ENCODE measurements at regions not wholly inside any gene's neighbourhood (a gene's known extent, or its start where the extent isn't known, plus 50 kb on each side); places are given as distances from the start of the nearest gene placed in this dataset.
"Not testable (repeated sequence)": the region's sequence is repeated elsewhere in the genome, so short reads cannot be mapped to it uniquely, and the experiment has no call there.

GRCh38 chr21:9572782-9573181, 948.6 kb upstream of the TPTE start:
- H3K4me1 Mint-ChIP-seq; H3K4me3 ChIP-seq (ENCODE audit: low read length); H3K36me3 ChIP-seq (ENCODE audit: insufficient read depth, low read length); H3K36me3 Mint-ChIP-seq; POLR2A ChIA-PET; H3K9me3 ChIP-seq (ENCODE audit: low read length); H3K9me3 Mint-ChIP-seq; H3K27ac Mint-ChIP-seq; H3K4me3 Mint-ChIP-seq; H3K27me3 ChIP-seq (ENCODE audit: insufficient read depth, low read length, poor library complexity, severe bottlenecking); H3K27ac ChIP-seq (ENCODE audit: low read depth, low read length); H3K4me1 ChIP-seq (ENCODE audit: insufficient read depth, low read length); H3K27me3 Mint-ChIP-seq; CTCF ChIA-PET; DNase-seq: not testable (repeated sequence)

DNA sequence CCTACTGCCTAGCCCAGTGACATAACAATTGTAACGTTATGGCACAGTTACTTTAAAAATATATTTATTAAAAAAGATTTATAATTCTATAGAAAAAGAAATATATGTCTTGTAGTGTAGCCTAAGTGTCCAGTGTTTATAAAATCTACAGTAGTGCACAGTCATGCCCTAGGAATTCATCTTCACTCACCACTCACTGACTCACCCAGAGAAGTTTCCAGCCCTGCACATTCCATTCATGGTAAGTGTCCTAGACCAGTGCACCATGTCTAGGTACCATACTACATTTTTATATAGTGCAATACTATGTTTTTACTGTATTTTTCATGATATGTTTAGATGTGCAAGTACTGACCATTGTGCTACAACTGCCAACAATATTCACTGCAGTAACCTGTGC, 947.9 kb upstream of the TPTE start:
- H3K27me3 ChIP-seq (ENCODE audit: insufficient read depth, low read length, poor library complexity, severe bottlenecking); POLR2A ChIA-PET; DNase-seq; H3K27ac Mint-ChIP-seq; H3K36me3 ChIP-seq (ENCODE audit: insufficient read depth, low read length); H3K27me3 Mint-ChIP-seq; CTCF ChIA-PET; H3K4me3 ChIP-seq (ENCODE audit: low read length); H3K4me1 ChIP-seq (ENCODE audit: insufficient read depth, low read length); H3K9me3 Mint-ChIP-seq; H3K9me3 ChIP-seq (ENCODE audit: low read length); H3K4me3 Mint-ChIP-seq; H3K27ac ChIP-seq (ENCODE audit: low read depth, low read length); H3K4me1 Mint-ChIP-seq; H3K36me3 Mint-ChIP-seq: not testable (repeated sequence)

GRCh38 chr21:9579275-9579674, 942.1 kb upstream of the TPTE start:
- H3K27me3 ChIP-seq (ENCODE audit: insufficient read depth, low read length, poor library complexity, severe bottlenecking); H3K4me1 ChIP-seq (ENCODE audit: insufficient read depth, low read length); H3K27ac ChIP-seq (ENCODE audit: low read depth, low read length); CTCF ChIA-PET; H3K4me1 Mint-ChIP-seq; H3K27ac Mint-ChIP-seq; H3K9me3 ChIP-seq (ENCODE audit: low read length); H3K36me3 Mint-ChIP-seq; H3K4me3 Mint-ChIP-seq; H3K36me3 ChIP-seq (ENCODE audit: insufficient read depth, low read length); H3K9me3 Mint-ChIP-seq; DNase-seq; POLR2A ChIA-PET; H3K27me3 Mint-ChIP-seq; H3K4me3 ChIP-seq (ENCODE audit: low read length): not testable (repeated sequence)

GRCh38 chr21:9587941-9588340, 933.4 kb upstream of the TPTE start:
- H3K27ac ChIP-seq (ENCODE audit: low read depth, low read length); H3K27me3 ChIP-seq (ENCODE audit: insufficient read depth, low read length, poor library complexity, severe bottlenecking); H3K36me3 ChIP-seq (ENCODE audit: insufficient read depth, low read length); H3K9me3 ChIP-seq (ENCODE audit: low read length); H3K4me3 ChIP-seq (ENCODE audit: low read length); POLR2A ChIA-PET; H3K36me3 Mint-ChIP-seq; H3K4me1 ChIP-seq (ENCODE audit: insufficient read depth, low read length); DNase-seq; H3K4me1 Mint-ChIP-seq; CTCF ChIA-PET; H3K9me3 Mint-ChIP-seq; H3K27me3 Mint-ChIP-seq; H3K4me3 Mint-ChIP-seq; H3K27ac Mint-ChIP-seq: not testable (repeated sequence)

GRCh38 chr21:9592591-9592990, 928.8 kb upstream of the TPTE start:
- POLR2A ChIA-PET; CTCF ChIA-PET; DNase-seq; H3K4me3 ChIP-seq (ENCODE audit: low read length); H3K36me3 ChIP-seq (ENCODE audit: insufficient read depth, low read length); H3K4me3 Mint-ChIP-seq; H3K27me3 ChIP-seq (ENCODE audit: insufficient read depth, low read length, poor library complexity, severe bottlenecking); H3K4me1 ChIP-seq (ENCODE audit: insufficient read depth, low read length); H3K27ac ChIP-seq (ENCODE audit: low read depth, low read length); H3K4me1 Mint-ChIP-seq; H3K9me3 ChIP-seq (ENCODE audit: low read length); H3K36me3 Mint-ChIP-seq; H3K27ac Mint-ChIP-seq; H3K27me3 Mint-ChIP-seq; H3K9me3 Mint-ChIP-seq: not testable (repeated sequence)

DNA sequence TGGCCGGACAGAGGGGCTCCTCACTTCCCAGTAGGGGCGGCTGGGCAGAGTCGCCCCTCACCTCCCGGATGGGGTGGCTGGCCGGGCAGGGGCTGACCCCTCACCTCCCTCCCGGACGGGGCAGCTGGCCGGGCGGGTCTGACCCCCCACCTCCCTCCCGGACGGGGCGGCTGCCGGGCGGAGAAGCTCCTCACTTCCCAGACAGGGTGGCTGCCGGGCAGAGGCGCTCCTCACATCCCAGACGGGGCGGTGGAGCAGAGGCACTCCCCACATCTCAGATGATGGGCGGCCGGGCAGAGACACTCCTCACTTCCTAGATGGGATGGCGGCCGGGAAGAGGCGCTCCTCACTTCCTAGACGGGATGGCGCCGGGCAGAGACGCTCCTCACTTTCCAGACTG, 927.7 kb upstream of the TPTE start:
- POLR2A ChIA-PET; H3K27me3 Mint-ChIP-seq; H3K9me3 Mint-ChIP-seq; H3K36me3 ChIP-seq (ENCODE audit: insufficient read depth, low read length); CTCF ChIA-PET; H3K27ac ChIP-seq (ENCODE audit: low read depth, low read length); H3K4me1 Mint-ChIP-seq; H3K36me3 Mint-ChIP-seq; H3K4me3 ChIP-seq (ENCODE audit: low read length); H3K27ac Mint-ChIP-seq; H3K4me3 Mint-ChIP-seq; H3K9me3 ChIP-seq (ENCODE audit: low read length); H3K27me3 ChIP-seq (ENCODE audit: insufficient read depth, low read length, poor library complexity, severe bottlenecking); H3K4me1 ChIP-seq (ENCODE audit: insufficient read depth, low read length): not testable (repeated sequence)
- peak in 1 of 5 donors; percentile 34 for DNase-seq

- H3K27me3 ChIP-seq (ENCODE audit: insufficient read depth, low read length, poor library complexity, severe bottlenecking); H3K27ac Mint-ChIP-seq; H3K4me1 ChIP-seq (ENCODE audit: insufficient read depth, low read length); H3K27me3 Mint-ChIP-seq; H3K4me3 ChIP-seq (ENCODE audit: low read length); POLR2A ChIA-PET; H3K9me3 Mint-ChIP-seq; H3K9me3 ChIP-seq (ENCODE audit: low read length); H3K36me3 ChIP-seq (ENCODE audit: insufficient read depth, low read length); H3K4me3 Mint-ChIP-seq; DNase-seq; CTCF ChIA-PET; H3K36me3 Mint-ChIP-seq; H3K4me1 Mint-ChIP-seq; H3K27ac ChIP-seq (ENCODE audit: low read depth, low read length): not testable (repeated sequence)
Measured at GRCh38 chr21:9614011-9614410, 907.4 kb upstream of the TPTE start.

DNA sequence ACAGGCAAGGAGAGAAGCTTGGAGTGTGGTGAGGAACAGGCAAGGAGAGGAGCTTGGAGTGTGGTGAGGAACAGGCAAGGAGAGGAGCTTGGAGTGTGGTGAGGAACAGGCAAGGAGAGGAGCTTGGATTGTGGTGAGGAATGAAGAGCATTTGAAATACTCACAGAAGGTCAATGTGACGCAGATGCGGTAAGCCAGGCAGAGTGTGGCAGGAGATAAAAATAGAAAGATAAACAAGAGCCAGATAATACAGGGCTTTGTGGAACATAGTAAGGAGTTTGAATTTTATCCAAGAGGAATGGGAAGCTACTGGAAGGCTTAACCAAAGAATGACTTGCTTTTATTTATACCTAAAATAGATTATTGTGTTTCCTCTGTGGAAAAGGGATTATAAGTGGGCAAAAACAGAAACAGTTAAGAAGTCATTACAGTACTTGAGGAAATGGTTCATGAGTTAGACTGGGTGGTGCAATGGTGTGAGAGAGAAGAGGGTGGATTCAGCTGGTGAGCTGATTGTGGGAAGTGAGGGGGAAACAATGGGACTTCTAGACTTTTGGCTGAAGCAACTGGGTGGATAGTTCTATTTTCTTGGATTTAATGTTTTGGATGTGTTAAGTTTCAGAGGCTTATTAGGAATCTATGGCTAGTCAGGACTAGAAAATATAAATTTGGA, 900.1 kb upstream of the TPTE start:
- H3K9me3 Mint-ChIP-seq, H3K4me1 Mint-ChIP-seq: not testable (repeated sequence)

DNA sequence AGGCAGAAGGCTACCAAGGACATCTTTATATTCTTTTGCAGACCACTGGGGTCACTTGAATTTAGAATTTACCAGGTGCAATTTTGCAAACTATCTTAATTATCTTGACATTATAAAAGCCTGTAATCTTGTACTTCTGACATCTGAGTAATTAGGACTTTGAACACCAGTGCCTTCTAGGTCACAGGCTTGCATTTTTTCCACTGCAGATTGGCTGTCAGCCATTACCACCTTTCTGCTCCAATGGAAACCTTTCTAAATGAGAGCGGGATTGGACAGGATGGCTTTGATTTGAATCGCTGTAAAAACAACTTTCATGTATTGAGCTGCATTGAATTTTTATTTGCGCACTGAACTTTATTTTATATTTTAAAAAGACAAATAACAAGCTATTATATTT, 893.3 kb upstream of the TPTE start:
- CTCF ChIA-PET, POLR2A ChIA-PET: not testable (repeated sequence)

More for the DNA sequence above, 900.1 kb upstream of the TPTE start:
- H3K27ac Mint-ChIP-seq; H3K4me3 ChIP-seq (ENCODE audit: low read length); H3K9me3 ChIP-seq (ENCODE audit: low read length); CTCF ChIA-PET; H3K4me1 ChIP-seq (ENCODE audit: insufficient read depth, low read length); H3K4me3 Mint-ChIP-seq; DNase-seq; H3K27ac ChIP-seq (ENCODE audit: low read depth, low read length); POLR2A ChIA-PET; H3K27me3 Mint-ChIP-seq; H3K36me3 Mint-ChIP-seq; H3K27me3 ChIP-seq (ENCODE audit: insufficient read depth, low read length, poor library complexity, severe bottlenecking); H3K36me3 ChIP-seq (ENCODE audit: insufficient read depth, low read length): not testable (repeated sequence)

More for the DNA sequence above, 893.3 kb upstream of the TPTE start:
- not testable (repeated sequence) for H3K27me3 ChIP-seq (ENCODE audit: insufficient read depth, low read length, poor library complexity, severe bottlenecking); H3K36me3 Mint-ChIP-seq; H3K27ac ChIP-seq (ENCODE audit: low read depth, low read length); H3K9me3 Mint-ChIP-seq; H3K4me3 ChIP-seq (ENCODE audit: low read length); H3K4me1 ChIP-seq (ENCODE audit: insufficient read depth, low read length); H3K9me3 ChIP-seq (ENCODE audit: low read length); H3K4me1 Mint-ChIP-seq; H3K4me3 Mint-ChIP-seq; DNase-seq; H3K27ac Mint-ChIP-seq; H3K36me3 ChIP-seq (ENCODE audit: insufficient read depth, low read length); H3K27me3 Mint-ChIP-seq
